ENCODE measurements at regions not wholly inside any gene's neighbourhood (a gene's known extent, or its start where the extent isn't known, plus 50 kb on each side); places are given as distances from the start of the nearest gene placed in this dataset.

DNA sequence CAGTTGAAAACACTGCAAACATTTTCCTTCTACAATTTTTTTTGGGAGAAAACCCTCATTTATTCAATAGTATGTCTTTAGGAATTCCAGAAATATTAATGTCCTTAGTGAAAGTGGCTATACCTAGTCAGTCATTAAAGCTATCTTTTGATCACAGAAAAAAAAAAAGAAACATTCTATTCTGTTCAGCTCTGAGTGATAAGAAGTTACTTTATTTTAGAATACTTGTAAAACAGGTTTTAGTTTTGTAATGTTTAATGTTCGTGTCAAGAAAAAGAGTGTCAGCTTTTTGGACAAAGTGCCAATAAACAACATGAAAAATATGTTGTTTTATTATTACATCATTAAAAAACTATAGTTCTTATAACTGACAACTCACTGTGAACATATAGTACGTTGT, 240.4 kb downstream of the OGFRL1 start:
- TF ChIP-seq, protein P1, sequence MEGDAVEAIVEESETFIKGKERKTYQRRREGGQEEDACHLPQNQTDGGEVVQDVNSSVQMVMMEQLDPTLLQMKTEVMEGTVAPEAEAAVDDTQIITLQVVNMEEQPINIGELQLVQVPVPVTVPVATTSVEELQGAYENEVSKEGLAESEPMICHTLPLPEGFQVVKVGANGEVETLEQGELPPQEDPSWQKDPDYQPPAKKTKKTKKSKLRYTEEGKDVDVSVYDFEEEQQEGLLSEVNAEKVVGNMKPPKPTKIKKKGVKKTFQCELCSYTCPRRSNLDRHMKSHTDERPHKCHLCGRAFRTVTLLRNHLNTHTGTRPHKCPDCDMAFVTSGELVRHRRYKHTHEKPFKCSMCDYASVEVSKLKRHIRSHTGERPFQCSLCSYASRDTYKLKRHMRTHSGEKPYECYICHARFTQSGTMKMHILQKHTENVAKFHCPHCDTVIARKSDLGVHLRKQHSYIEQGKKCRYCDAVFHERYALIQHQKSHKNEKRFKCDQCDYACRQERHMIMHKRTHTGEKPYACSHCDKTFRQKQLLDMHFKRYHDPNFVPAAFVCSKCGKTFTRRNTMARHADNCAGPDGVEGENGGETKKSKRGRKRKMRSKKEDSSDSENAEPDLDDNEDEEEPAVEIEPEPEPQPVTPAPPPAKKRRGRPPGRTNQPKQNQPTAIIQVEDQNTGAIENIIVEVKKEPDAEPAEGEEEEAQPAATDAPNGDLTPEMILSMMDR (IDR thresholded peaks at IDR 0.05) = no peak
- no peak for TF ChIP-seq EZH2 (IDR thresholded peaks at IDR 0.05)
- TF ChIP-seq EZH2phosphoT487 (IDR thresholded peaks at IDR 0.05) = no peak

Data from neural progenitor cell (in vitro differentiated cells).